BLaER1 treated with 17β-estradiol and CSF1 and Interleukin-3, amounts not matched to agents 10 nM and 100 nM (cell line): ENCODE measurements at regions not wholly inside any gene's neighbourhood (a gene's known extent, or its start where the extent isn't known, plus 50 kb on each side); places are given as distances from the start of the nearest gene placed in this dataset.

Experiments
- H3K27ac ChIP-seq, 11 experiments: shearing (Covaris generic); formaldehyde crosslinking; 2 replicates each; pipeline ENCODE4 v1.8.1; 2022
- H3K27me3 ChIP-seq, 11 experiments: shearing (Covaris generic); formaldehyde crosslinking; 2 replicates each; pipeline ENCODE4 v1.8.1; 2022
- H3K36me3 ChIP-seq, 11 experiments: shearing (Covaris generic); formaldehyde crosslinking; 2 replicates each; pipeline ENCODE4 v1.8.1; 2022
- H3K4me1 ChIP-seq, 10 experiments: shearing (Covaris generic); formaldehyde crosslinking; 2 replicates each; pipeline ENCODE4 v1.8.1; 2022
- H3K4me2 ChIP-seq, 11 experiments: shearing (Covaris generic); formaldehyde crosslinking; 2 replicates each; pipeline ENCODE4 v1.8.1; 2022
- H3K4me3 ChIP-seq, 10 experiments: shearing (Covaris generic); formaldehyde crosslinking; 2 replicates each; pipeline ENCODE4 v1.8.1; 2022
- H3K9ac ChIP-seq, 11 experiments: shearing (Covaris generic); formaldehyde crosslinking; 2 replicates each; pipeline ENCODE4 v1.8.1; 2022
- H3K9me3 ChIP-seq, 11 experiments: shearing (Covaris generic); formaldehyde crosslinking; replicated peaks in 1 of 11; 2 replicates each; pipeline ENCODE4 v1.8.1; 2022
- H4K20me1 ChIP-seq, 11 experiments: shearing (Covaris generic); formaldehyde crosslinking; 2 replicates each; pipeline ENCODE4 v1.8.1; 2022
- Cebpa-rat ChIP-seq, 11 experiments: shearing (Covaris generic); IDR thresholded peaks; 2 replicates each; pipeline ENCODE4 v1.8.1; 2022

GRCh38 chr16:51430716-51431369 lies 279.8 kb upstream of the SALL1 start:
- Histone ChIP-seq H3K4me3 (no peak overlapping the region), H3K4me2 (peak overlapping the region in 3 of 11 experiments; percentile 38 to 39 (median 38); a peak in 4 of 22 replicates)

GRCh38 chr16:51429041-51429440 lies 278.0 kb upstream of the SALL1 start:
- no peaks in the 10 kb centered on the region for H3K9me3 ChIP-seq
- no peaks in the 10 kb centered on the region for H3K27me3 ChIP-seq
- no peak overlapping the region for H3K4me3 ChIP-seq
- no peaks in the 10 kb centered on the region for H4K20me1 ChIP-seq
- no peak overlapping the region for H3K4me2 ChIP-seq
- no peak overlapping the region for H3K9ac ChIP-seq
- H3K36me3 ChIP-seq, result no peaks in the 10 kb centered on the region
- H3K4me1 ChIP-seq, result peaks cover 0 to 11% (median 9%) of the 10 kb centered on the region in 10 experiments; a peak in 12 of 20 replicates
- no peak for TF ChIP-seq Cebpa-rat (IDR thresholded peaks at IDR 0.05)
- H3K27ac ChIP-seq, result no peak overlapping the region

More at GRCh38 chr16:51430716-51431369, 279.8 kb upstream of the SALL1 start:
- H3K27me3 ChIP-seq, result no peaks in the 10 kb centered on the region
- H3K4me1 ChIP-seq, result peaks cover 0 to 11% (median 9%) of the 10 kb centered on the region in 10 experiments; a peak in 12 of 20 replicates
- H4K20me1 ChIP-seq, result no peaks in the 10 kb centered on the region
- no peak overlapping the region for H3K27ac ChIP-seq
- H3K36me3 ChIP-seq, result no peaks in the 10 kb centered on the region
- no peak for TF ChIP-seq Cebpa-rat (IDR thresholded peaks at IDR 0.05)
- no peak overlapping the region for H3K9ac ChIP-seq
- H3K9me3 ChIP-seq, result no peaks in the 10 kb centered on the region

DNA sequence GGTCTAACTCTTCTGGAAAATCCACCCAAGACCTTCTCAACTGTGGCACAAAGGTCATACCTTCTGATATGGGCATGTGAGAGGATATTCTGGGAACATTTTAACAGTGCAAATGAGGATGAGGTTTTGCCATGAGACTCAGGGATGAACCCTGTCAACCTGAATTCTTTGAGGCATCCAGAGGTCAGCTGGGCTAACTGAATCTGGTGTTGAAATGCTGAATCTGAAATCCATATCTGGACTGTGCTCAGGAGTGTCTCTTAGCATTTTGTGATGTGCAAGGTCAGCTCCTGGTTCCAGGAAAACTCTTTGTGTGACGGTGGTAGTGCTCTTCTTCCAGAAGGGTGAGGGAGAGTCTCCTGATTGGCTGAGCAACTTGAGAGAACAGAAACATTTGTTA lies 276.0 kb upstream of the SALL1 start:
- peaks cover 0 to 11% (median 9%) of the 10 kb centered on the region in 10 experiments; a peak in 12 of 20 replicates for H3K4me1 ChIP-seq
- no peak for TF ChIP-seq Cebpa-rat (IDR thresholded peaks at IDR 0.05)
- no peaks in the 10 kb centered on the region for H3K9me3 ChIP-seq
- H3K27ac ChIP-seq, result no peak overlapping the region
- H3K27me3 ChIP-seq, result no peaks in the 10 kb centered on the region
- H3K4me3 ChIP-seq, result no peak overlapping the region
- no peak overlapping the region for H3K4me2 ChIP-seq
- no peaks in the 10 kb centered on the region for H3K36me3 ChIP-seq
- H4K20me1 ChIP-seq, result no peaks in the 10 kb centered on the region
- no peak overlapping the region for H3K9ac ChIP-seq

DNA sequence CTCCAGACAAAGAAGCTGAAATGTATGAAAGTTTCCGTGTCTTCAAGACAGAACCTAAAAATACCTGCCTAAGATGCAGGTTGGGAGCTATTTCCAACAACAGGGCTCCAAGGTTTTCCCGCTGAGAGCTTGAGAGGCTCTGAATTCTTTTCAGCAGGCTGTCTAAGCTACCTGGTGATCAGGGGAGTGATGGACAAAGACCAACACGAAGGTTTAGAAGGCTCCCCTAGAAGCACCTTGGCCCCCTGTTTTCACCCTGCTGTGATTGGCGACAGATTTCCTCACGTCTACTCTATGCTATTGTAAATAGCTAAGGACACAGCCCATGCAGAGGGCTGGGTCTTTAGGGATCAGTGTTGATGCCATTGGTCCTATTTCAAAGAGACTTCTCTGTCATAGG lies 275.2 kb upstream of the SALL1 start:
- H3K9ac ChIP-seq, result no peak overlapping the region
- TF ChIP-seq Cebpa-rat (IDR thresholded peaks at IDR 0.05), result no peak
- no peaks in the 10 kb centered on the region for H3K9me3 ChIP-seq
- no peaks in the 10 kb centered on the region for H4K20me1 ChIP-seq
- peaks cover 0 to 3% (median 1%) of the 10 kb centered on the region in 10 experiments; a peak in 10 of 20 replicates for H3K4me1 ChIP-seq
- no peak overlapping the region for H3K27ac ChIP-seq
- H3K4me2 ChIP-seq, result no peak overlapping the region
- H3K4me3 ChIP-seq, result no peak overlapping the region
- no peaks in the 10 kb centered on the region for H3K36me3 ChIP-seq
- no peaks in the 10 kb centered on the region for H3K27me3 ChIP-seq

- no peak overlapping the region for H3K9ac ChIP-seq
- TF ChIP-seq Cebpa-rat (IDR thresholded peaks at IDR 0.05), result no peak
- H3K4me3 ChIP-seq, result no peak overlapping the region
- no peaks in the 10 kb centered on the region; a peak in 1 of 22 replicates for H4K20me1 ChIP-seq
- no peaks in the 10 kb centered on the region for H3K9me3 ChIP-seq
- no peak overlapping the region for H3K27ac ChIP-seq
- H3K4me1 ChIP-seq, result no peaks in the 10 kb centered on the region
- H3K27me3 ChIP-seq, result no peaks in the 10 kb centered on the region
- no peaks in the 10 kb centered on the region for H3K36me3 ChIP-seq
- H3K4me2 ChIP-seq, result no peak overlapping the region
Measured at GRCh38 chr16:51420247-51420646, 269.2 kb upstream of the SALL1 start.

DNA sequence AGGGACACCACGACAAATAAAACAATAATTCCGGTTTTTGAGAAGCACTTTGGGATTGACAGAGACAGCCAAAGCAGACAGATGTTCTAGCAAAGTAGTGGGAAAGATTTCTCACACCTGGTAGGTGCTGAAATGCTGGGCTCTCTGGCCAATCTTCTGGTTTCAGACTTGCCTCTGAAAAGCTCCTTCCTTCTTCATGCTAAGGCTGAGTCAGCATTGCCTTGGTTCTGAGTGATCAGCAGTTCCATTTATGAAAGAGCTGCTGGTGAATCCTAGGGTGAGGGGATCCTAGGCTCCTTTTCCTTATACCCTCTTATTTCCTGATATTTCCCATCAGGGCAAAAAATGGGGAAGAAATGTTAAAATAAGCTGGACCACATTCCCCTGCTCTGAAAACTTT lies 268.7 kb upstream of the SALL1 start:
- H3K36me3 ChIP-seq, result no peaks in the 10 kb centered on the region
- TF ChIP-seq Cebpa-rat (IDR thresholded peaks at IDR 0.05), result no peak
- no peaks in the 10 kb centered on the region for H3K9me3 ChIP-seq
- H3K4me1 ChIP-seq, result no peaks in the 10 kb centered on the region
- no peak overlapping the region for H3K4me3 ChIP-seq
- H3K4me2 ChIP-seq, result no peak overlapping the region
- H3K9ac ChIP-seq, result no peak overlapping the region
- no peak overlapping the region for H3K27ac ChIP-seq
- no peaks in the 10 kb centered on the region for H3K27me3 ChIP-seq
- H4K20me1 ChIP-seq, result no peaks in the 10 kb centered on the region; a peak in 1 of 22 replicates

- Histone ChIP-seq H3K9me3 (no peaks in the 10 kb centered on the region), H3K36me3 (no peaks in the 10 kb centered on the region), H3K4me1 (no peaks in the 10 kb centered on the region), H4K20me1 (no peaks in the 10 kb centered on the region; a peak in 1 of 22 replicates), H3K27me3 (no peaks in the 10 kb centered on the region), H3K9ac (no peak overlapping the region), H3K4me3 (no peak overlapping the region), H3K27ac (no peak overlapping the region), H3K4me2 (no peak overlapping the region)
- no peak for TF ChIP-seq Cebpa-rat (IDR thresholded peaks at IDR 0.05)
Measured at GRCh38 chr16:51418258-51418657, 267.2 kb upstream of the SALL1 start.

- Histone ChIP-seq H4K20me1 (no peaks in the 10 kb centered on the region; a peak in 1 of 22 replicates), H3K27ac (no peak overlapping the region), H3K4me1 (no peaks in the 10 kb centered on the region), H3K4me2 (no peak overlapping the region), H3K27me3 (no peaks in the 10 kb centered on the region), H3K9ac (no peak overlapping the region), H3K4me3 (no peak overlapping the region), H3K9me3 (no peaks in the 10 kb centered on the region), H3K36me3 (no peaks in the 10 kb centered on the region)
- TF ChIP-seq Cebpa-rat (IDR thresholded peaks at IDR 0.05), result no peak
Measured at GRCh38 chr16:51416926-51417325, 265.9 kb upstream of the SALL1 start.

- H3K27ac ChIP-seq, result no peak overlapping the region
- H4K20me1 ChIP-seq, result no peaks in the 10 kb centered on the region
- H3K4me2 ChIP-seq, result no peak overlapping the region
- H3K36me3 ChIP-seq, result no peaks in the 10 kb centered on the region
- TF ChIP-seq Cebpa-rat (IDR thresholded peaks at IDR 0.05), result no peak
- H3K9ac ChIP-seq, result no peak overlapping the region
- H3K9me3 ChIP-seq, result no peaks in the 10 kb centered on the region
- no peak overlapping the region for H3K4me3 ChIP-seq
- H3K4me1 ChIP-seq, result no peaks in the 10 kb centered on the region
- no peaks in the 10 kb centered on the region for H3K27me3 ChIP-seq
Measured at GRCh38 chr16:51410125-51410524, 259.1 kb upstream of the SALL1 start.

GRCh38 chr16:51409001-51409675 lies 258.1 kb upstream of the SALL1 start:
- no peak overlapping the region for H3K9ac ChIP-seq
- H3K27ac ChIP-seq, result no peak overlapping the region
- no peaks in the 10 kb centered on the region for H3K4me1 ChIP-seq
- H4K20me1 ChIP-seq, result no peaks in the 10 kb centered on the region
- no peak for TF ChIP-seq Cebpa-rat (IDR thresholded peaks at IDR 0.05)
- no peaks in the 10 kb centered on the region for H3K36me3 ChIP-seq
- no peaks in the 10 kb centered on the region for H3K27me3 ChIP-seq
- no peak overlapping the region for H3K4me2 ChIP-seq
- H3K9me3 ChIP-seq, result no peaks in the 10 kb centered on the region
- no peak overlapping the region for H3K4me3 ChIP-seq
